ENCODE measurements at regions not wholly inside any gene's neighbourhood (a gene's known extent, or its start where the extent isn't known, plus 50 kb on each side); places are given as distances from the start of the nearest gene placed in this dataset.
"Not testable (repeated sequence)": the region's sequence is repeated elsewhere in the genome, so short reads cannot be mapped to it uniquely, and the experiment has no call there.

DNA sequence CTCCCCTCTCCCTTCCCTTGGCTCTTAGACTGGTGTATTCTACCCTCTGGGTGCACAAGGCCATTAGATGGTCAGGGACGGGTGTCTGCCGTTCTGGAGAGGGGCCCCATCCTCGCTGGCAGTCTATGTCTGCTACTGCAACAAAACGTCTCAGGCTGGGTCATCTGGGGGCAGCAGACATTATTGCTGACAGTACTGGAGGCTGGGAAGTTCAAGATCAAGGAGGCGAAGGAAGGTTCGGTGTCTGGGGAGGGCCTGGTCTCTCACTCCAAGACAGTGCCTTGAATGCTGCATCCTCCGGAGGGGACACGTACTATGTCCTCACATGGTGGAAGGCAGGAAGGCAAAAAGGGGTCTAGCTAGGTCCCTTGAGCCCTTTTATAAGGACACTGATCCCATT, 93.4 kb upstream of the COL5A1 start:
- no peak overlapping the region for H3K4me3 ChIP-seq (ENCODE audit: low read depth, low read length)
- TF ChIP-seq, protein P1, sequence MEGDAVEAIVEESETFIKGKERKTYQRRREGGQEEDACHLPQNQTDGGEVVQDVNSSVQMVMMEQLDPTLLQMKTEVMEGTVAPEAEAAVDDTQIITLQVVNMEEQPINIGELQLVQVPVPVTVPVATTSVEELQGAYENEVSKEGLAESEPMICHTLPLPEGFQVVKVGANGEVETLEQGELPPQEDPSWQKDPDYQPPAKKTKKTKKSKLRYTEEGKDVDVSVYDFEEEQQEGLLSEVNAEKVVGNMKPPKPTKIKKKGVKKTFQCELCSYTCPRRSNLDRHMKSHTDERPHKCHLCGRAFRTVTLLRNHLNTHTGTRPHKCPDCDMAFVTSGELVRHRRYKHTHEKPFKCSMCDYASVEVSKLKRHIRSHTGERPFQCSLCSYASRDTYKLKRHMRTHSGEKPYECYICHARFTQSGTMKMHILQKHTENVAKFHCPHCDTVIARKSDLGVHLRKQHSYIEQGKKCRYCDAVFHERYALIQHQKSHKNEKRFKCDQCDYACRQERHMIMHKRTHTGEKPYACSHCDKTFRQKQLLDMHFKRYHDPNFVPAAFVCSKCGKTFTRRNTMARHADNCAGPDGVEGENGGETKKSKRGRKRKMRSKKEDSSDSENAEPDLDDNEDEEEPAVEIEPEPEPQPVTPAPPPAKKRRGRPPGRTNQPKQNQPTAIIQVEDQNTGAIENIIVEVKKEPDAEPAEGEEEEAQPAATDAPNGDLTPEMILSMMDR (IDR thresholded peaks at IDR 0.05; ENCODE audit: borderline replicate concordance, insufficient read depth, low read depth, low read length): no peak

DNA sequence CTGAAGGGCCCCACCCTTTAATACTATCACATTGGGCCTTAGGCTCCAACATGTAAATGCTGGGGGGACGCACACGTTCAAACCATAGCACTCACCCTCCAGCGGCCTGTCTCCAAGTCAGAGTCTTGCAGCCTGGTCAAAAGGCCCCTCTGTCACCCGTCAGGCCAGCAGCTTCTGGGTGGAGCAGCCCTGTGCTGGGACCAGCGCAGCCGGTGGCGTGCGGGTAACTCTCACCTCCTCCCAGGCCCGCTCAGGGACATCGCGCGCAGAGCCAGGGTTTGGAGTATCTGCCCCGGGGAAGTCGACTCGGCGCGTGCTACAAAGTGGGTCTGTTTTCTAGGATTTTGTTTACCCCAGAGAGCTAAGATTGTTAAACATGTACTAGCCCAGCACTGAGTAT, 93.0 kb upstream of the COL5A1 start:
- no peak overlapping the region for H3K4me3 ChIP-seq (ENCODE audit: low read depth, low read length)
- TF ChIP-seq, protein P1 (IDR thresholded peaks at IDR 0.05; ENCODE audit: borderline replicate concordance, insufficient read depth, low read depth, low read length): no peak

DNA sequence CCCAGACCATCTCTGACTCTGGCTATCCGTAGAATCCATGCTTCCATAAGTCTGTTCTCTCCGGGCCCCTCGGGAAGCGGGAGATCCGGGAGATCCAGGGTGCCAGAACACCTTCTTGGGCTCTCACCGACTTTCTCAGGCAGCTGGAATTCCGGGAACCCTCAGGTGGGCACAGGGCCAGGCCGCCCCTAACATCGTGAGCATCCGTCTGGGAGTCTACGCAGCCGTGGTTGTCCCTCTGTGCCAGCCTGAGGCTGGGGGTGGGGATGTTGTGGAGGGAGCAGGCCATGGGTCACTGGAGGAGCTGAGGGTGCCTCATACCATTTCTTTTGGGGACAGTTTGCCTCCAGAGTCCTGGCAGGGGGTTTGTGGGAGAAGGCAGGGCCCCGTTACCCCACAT, 92.3 kb upstream of the COL5A1 start:
- TF ChIP-seq, protein P1 (IDR thresholded peaks at IDR 0.05; ENCODE audit: borderline replicate concordance, insufficient read depth, low read depth, low read length): no peak
- H3K4me3 ChIP-seq (ENCODE audit: low read depth, low read length): no peak overlapping the region

DNA sequence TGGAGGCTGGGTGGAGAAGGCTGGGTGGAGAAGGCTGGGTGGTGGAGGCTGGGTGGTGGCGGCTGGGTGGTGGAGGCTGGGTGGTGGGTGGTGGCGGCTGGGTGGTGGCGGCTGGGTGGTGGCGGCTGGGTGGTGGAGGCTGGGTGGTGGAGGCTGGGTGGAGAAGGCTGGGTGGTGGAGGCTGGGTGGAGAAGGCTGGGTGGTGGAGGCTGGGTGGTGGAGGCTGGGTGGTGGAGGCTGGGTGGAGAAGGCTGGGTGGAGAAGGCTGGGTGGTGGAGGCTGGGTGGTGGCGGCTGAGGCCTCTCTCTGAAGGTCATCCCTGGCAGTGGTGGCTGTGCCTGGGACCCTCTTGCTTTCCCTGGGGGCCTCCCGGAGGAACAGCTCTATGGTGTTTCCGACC, 91.5 kb upstream of the COL5A1 start:
- H3K4me3 ChIP-seq (ENCODE audit: low read depth, low read length): not testable (repeated sequence)

DNA sequence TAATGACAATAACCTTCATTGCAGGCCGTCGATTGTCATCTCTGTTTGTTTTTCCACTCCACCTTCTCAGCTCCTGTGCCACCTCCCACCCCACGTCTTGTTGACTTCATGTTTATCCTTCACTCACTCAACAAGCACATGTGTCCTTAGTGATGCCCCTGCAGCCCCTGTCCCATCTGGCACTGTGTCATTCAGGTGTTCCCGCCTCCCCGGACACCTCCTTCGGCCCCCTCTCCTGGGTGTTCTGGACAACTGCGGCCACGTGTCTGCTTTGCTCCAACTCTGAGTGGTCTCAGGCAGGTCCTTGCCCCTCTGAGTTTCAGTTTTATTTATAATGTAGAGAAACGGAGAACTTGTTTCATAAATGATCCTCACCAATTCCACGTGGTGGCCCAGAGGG, 91.0 kb upstream of the COL5A1 start:
- TF ChIP-seq, protein P1 (IDR thresholded peaks at IDR 0.05; ENCODE audit: borderline replicate concordance, insufficient read depth, low read depth, low read length): 0 out of 2 replicates have a peak, but pooled peaks have one; percentile 4
- H3K4me3 ChIP-seq (ENCODE audit: low read depth, low read length): no peak overlapping the region

DNA sequence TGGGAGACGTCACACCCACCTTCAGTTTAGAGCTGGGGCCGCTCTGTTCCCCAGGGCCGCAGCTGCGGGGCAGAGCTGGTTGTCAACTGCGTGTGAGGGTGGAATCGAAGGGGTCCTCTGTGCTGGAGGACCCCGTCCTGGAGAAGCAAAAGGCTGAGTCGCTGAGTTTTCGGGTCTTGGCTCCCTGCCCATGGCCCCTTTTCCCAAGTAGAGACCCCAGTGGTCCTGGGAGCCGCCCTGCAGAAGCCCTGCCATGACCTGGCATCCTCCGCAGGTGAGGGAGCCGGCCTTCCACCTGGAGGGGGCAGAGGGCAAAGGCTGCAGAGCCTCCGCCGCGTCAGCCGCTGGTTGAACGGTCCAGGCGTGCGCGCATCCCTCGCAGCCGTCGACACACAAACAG, 90.4 kb upstream of the COL5A1 start:
- TF ChIP-seq, protein P1 (IDR thresholded peaks at IDR 0.05; ENCODE audit: borderline replicate concordance, insufficient read depth, low read depth, low read length): no peak
- no peak overlapping the region for H3K4me3 ChIP-seq (ENCODE audit: low read depth, low read length)

DNA sequence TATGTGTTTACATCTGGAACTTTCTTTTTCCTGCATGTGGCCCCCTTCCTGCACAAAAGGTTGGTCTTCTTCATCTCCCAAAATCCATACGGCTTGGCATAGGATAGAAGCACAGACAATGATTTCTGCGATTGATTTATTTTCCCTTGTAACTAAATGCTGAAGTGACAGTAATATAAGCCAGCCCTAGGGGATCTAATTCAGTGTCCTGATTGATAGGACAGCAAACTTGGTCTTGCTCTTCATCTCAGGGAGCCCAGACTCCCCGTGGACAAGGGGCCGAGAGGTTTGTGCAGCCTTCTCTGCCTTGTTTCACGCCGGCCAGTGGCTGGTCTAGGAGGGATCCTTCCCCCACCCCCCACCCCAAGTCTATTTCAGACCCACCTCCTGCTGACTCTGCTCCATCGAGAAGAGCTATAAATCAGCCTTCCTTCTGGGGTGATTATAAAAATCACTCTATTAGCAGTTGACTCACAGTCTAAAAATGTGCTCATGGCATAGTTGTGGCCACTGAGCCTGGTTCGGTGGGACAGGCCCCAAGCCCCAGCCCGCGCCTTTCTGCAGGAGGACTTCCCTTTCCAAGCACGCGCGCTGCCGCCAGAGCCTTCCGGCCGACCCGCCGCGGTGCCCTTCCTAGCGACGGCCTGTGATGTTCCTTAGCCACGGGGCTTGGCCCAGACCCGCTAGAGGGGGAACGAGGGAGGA, 89.8 kb upstream of the COL5A1 start:
- H3K4me3 ChIP-seq (ENCODE audit: low read depth, low read length): no peak overlapping the region
- TF ChIP-seq, protein P1 (IDR thresholded peaks at IDR 0.05; ENCODE audit: borderline replicate concordance, insufficient read depth, low read depth, low read length): no peak

Data from GM12875 (cell line).